Keratinocyte (primary cell): ENCODE measurements at regions not wholly inside any gene's neighbourhood (a gene's known extent, or its start where the extent isn't known, plus 50 kb on each side); places are given as distances from the start of the nearest gene placed in this dataset.

ENCODE experiments used
- DNase-seq: peaks from one replicate; pipeline ENCODE4 v3.0.0-alpha.2; 2011; ENCODE audit warnings: low read depth, missing footprints, low spot score
- FAIRE-seq: peaks from 2 replicates; lab custom pipeline; 2011; peaks lifted over from hg19 to GRCh38; lab: Jason Lieb, UNC
- H2AFZ ChIP-seq: 2 replicates; pipeline ENCODE4 v1.6.0; 2012; ENCODE audit warnings: low read length, control low read depth, inconsistent platforms; ENCODE audit not compliant: control insufficient read depth
- H3K27ac ChIP-seq: 2 replicates; pipeline ENCODE4 v1.5.1; 2011; ENCODE audit warnings: low read length; ENCODE audit not compliant: control insufficient read depth, insufficient read depth
- H3K27me3 ChIP-seq: 3 replicates; pipeline ENCODE4 v1.6.0; 2011; ENCODE audit warnings: low read length; ENCODE audit not compliant: control insufficient read depth, insufficient read depth; ENCODE audit errors: extremely low read depth
- H3K36me3 ChIP-seq, 2 experiments: 2 replicates in 1 of 2; 3 replicates in 1 of 2; pipeline ENCODE4 v1.5.1; 2011; ENCODE audit warnings: low read length in 2 of 2, mild to moderate bottlenecking in 1 of 2; ENCODE audit not compliant: control insufficient read depth in 2 of 2, insufficient read depth in 2 of 2; ENCODE audit errors: extremely low read depth in 1 of 2
- H3K4me1 ChIP-seq: 3 replicates; pipeline ENCODE4 v1.5.1; 2011; ENCODE audit warnings: low read length; ENCODE audit not compliant: control insufficient read depth, insufficient read depth; ENCODE audit errors: extremely low read depth
- H3K4me2 ChIP-seq: 3 replicates; pipeline ENCODE4 v1.6.0; 2011; ENCODE audit warnings: low read depth, low read length; ENCODE audit not compliant: control insufficient read depth, insufficient read depth; ENCODE audit errors: extremely low read depth
- H3K4me3 ChIP-seq, 3 experiments: fragments of 200-600 bp in 1 of 3; sonication (generic) in 1 of 3; 2 replicates in 2 of 3; 3 replicates in 1 of 3; pipeline ENCODE4 v1.5.1; 2011 to 2016; ENCODE audit warnings: low read length in 3 of 3, mild to moderate bottlenecking in 3 of 3, control low read depth in 2 of 3, inconsistent platforms in 1 of 3, low read depth in 1 of 3, mixed read lengths in 1 of 3, mixed run types in 1 of 3, moderate library complexity in 1 of 3; ENCODE audit not compliant: control insufficient read depth in 2 of 3, insufficient read depth in 2 of 3; ENCODE audit errors: extremely low read depth in 1 of 3
- H3K79me2 ChIP-seq: 2 replicates; pipeline ENCODE4 v1.6.0; 2012; ENCODE audit warnings: low read length; ENCODE audit not compliant: control insufficient read depth, insufficient read depth
- H3K9ac ChIP-seq: 3 replicates; pipeline ENCODE4 v1.6.0; 2011; ENCODE audit warnings: low read length; ENCODE audit not compliant: control insufficient read depth, insufficient read depth; ENCODE audit errors: extremely low read depth
- H3K9me1 ChIP-seq: 3 replicates; pipeline ENCODE4 v1.6.0; 2011; ENCODE audit warnings: low read length; ENCODE audit not compliant: control insufficient read depth, insufficient read depth; ENCODE audit errors: extremely low read depth
- H3K9me3 ChIP-seq: 2 replicates; pipeline ENCODE4 v1.5.1; 2012; ENCODE audit warnings: low read depth, low read length; ENCODE audit not compliant: control insufficient read depth
- H4K20me1 ChIP-seq: 3 replicates; pipeline ENCODE4 v1.6.0; 2011; ENCODE audit warnings: low read length; ENCODE audit not compliant: control insufficient read depth, insufficient read depth; ENCODE audit errors: extremely low read depth
- CTCF ChIP-seq, 3 experiments: IDR thresholded peaks in 1 of 3; conservative IDR thresholded peaks in 1 of 3; optimal IDR thresholded peaks in 1 of 3; 2 replicates in 2 of 3; 3 replicates in 1 of 3; pipeline versions ENCODE3 to v1.5.1; 2011; ENCODE audit warnings: low read length in 3 of 3, mild to moderate bottlenecking in 3 of 3, moderate library complexity in 2 of 3, control low read depth in 1 of 3, inconsistent platforms in 1 of 3; ENCODE audit not compliant: insufficient read depth in 2 of 3; ENCODE audit errors: extremely low read depth in 1 of 3
- EZH2 ChIP-seq: IDR thresholded peaks from one replicate; pipeline ENCODE4 v1.6.1; 2012; ENCODE audit warnings: inconsistent platforms, mild to moderate bottlenecking, low read length, moderate library complexity
- dilution Hi-C: fragments of 300-500 bp; cut with MboI; formaldehyde crosslinking; loops from one replicate; pipeline ENCODE4 v1.7.0; 2020; ENCODE audit warnings: low sequenced_read_pairs; ENCODE audit not compliant: extremely low pct_ligation_motif_present

DNA sequence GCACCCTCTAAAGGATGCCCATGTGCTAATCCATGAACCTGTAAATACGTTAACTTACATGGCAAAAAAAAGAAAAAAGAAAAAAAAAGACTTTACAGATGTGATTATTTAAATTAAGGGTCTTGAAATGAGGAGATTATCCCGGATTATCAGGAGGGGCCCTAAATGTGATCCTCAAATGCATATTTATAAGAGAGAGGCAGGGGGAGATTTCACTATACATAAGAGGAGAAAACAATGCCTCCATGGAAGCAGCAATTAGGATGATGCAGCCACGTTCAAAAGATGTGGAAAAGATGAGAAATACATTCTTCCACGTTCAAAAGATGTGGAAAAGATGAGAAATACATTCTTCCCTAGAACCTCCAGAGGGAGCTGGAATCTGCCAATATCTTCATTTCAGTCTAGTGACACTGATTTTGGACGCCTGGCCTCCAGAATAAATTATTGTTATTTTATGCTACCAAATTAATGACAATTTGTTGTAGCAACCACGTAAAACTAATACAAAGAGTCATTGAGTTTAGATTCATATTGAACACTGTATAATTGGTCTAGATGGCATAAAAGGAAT, 328.4 kb upstream of the GNAI1 start:
- Histone ChIP-seq H3K9me3 (no peaks in the 10 kb centered on the region), H4K20me1 (no peaks in the 10 kb centered on the region), H3K4me2 (no peak overlapping the region), H3K9me1 (no peaks in the 10 kb centered on the region), H3K79me2 (no peaks in the 10 kb centered on the region), H3K4me3 (no peak overlapping the region), H3K4me1 (no peaks in the 10 kb centered on the region), H3K36me3 (no peaks in the 10 kb centered on the region), H3K27ac (no peak overlapping the region), H3K27me3 (no peaks in the 10 kb centered on the region), H2AFZ (no peak overlapping the region), H3K9ac (no peak overlapping the region)
- dilution Hi-C loops: no loop called here
- DNase-seq (no peak), FAIRE-seq (no peak)
- no peak for TF ChIP-seq EZH2
- peak in 2 of 3 experiments; percentile 21 to 26 for TF ChIP-seq CTCF (optimal IDR thresholded peaks at IDR 0.05 in 1 of 3, IDR thresholded peaks at IDR 0.05 in 1 of 3, conservative IDR thresholded peaks at IDR 0.05 in 1 of 3; ENCODE audit: extremely low read depth in 1 of 3, insufficient read depth in 2 of 3, low read length in 3 of 3)

- Histone ChIP-seq H3K9ac (no peak overlapping the region), H3K36me3 (no peaks in the 10 kb centered on the region), H3K9me3 (no peaks in the 10 kb centered on the region), H4K20me1 (no peaks in the 10 kb centered on the region), H3K27me3 (no peaks in the 10 kb centered on the region), H3K4me3 (no peak overlapping the region), H3K4me1 (no peaks in the 10 kb centered on the region), H2AFZ (no peak overlapping the region), H3K9me1 (no peaks in the 10 kb centered on the region), H3K79me2 (no peaks in the 10 kb centered on the region), H3K27ac (no peak overlapping the region), H3K4me2 (no peak overlapping the region)
- no peak for TF ChIP-seq EZH2
- no peak for TF ChIP-seq CTCF (optimal IDR thresholded peaks at IDR 0.05 in 1 of 3, IDR thresholded peaks at IDR 0.05 in 1 of 3, conservative IDR thresholded peaks at IDR 0.05 in 1 of 3; ENCODE audit: extremely low read depth in 1 of 3, insufficient read depth in 2 of 3, low read length in 3 of 3)
- dilution Hi-C loops: no loop called here
- FAIRE-seq (no peak), DNase-seq (no peak)
Measured at GRCh38 chr7:79790656-79791262, 337.3 kb upstream of the MAGI2 start.
